GM12878 (cell line): ENCODE measurements at regions not wholly inside any gene's neighbourhood (a gene's known extent, or its start where the extent isn't known, plus 50 kb on each side); places are given as distances from the start of the nearest gene placed in this dataset.

ENCODE experiments used
- ATAC-seq: fragments of 200-7000 bp; cut with Tn5 transposase; 3 replicates; pipeline ENCODE4 v1.9.1; 2020; ENCODE audit warnings: mild to moderate bottlenecking, moderate library complexity
- BruUV-seq: library from RNA; stranded (reverse); fragments of 400-500 nt; replicated peaks from 2 replicates; lab custom pipeline; 2021; lab: Mats Ljungman, UMichigan
- CTCF ChIA-PET: fragments of 300-600 bp; sonication (Branson Sonifier 250); formaldehyde crosslinking; extraction: SDS; loops from one replicate; lab custom pipeline; 2021; ENCODE audit warnings: inconsistent platforms; lab: Yijun Ruan, JAX
- POLR2A ChIA-PET: fragments of 350-600 bp; formaldehyde crosslinking; extraction: SDS; loops from one replicate; lab custom pipeline; 2021; ENCODE audit warnings: inconsistent platforms; lab: Charles Lee
- RAD21 ChIA-PET: fragments of 300-600 bp; sonication (Branson Sonifier 250); formaldehyde crosslinking; loops from one replicate; lab custom pipeline; 2023; ENCODE audit warnings: antibody characterized with exemption; ENCODE audit not compliant: unreplicated experiment; lab: Charles Lee
- SMC1A ChIA-PET: fragments of 300-600 bp; sonication (Branson Sonifier 250); formaldehyde crosslinking; loops from one replicate; lab custom pipeline; 2023; ENCODE audit not compliant: unreplicated experiment, uncharacterized antibody; lab: Charles Lee
- DNase-seq: peaks from one replicate; pipeline ENCODE4 v3.0.0-alpha.2; 2011; ENCODE audit warnings: low read depth, low spot score
- FAIRE-seq: peaks from 3 replicates; lab custom pipeline; 2011; peaks lifted over from hg19 to GRCh38; lab: Jason Lieb, UNC
- H2AFZ ChIP-seq: 2 replicates; pipeline ENCODE4 v1.6.0; 2011; ENCODE audit warnings: low read depth, low read length, control low read depth; ENCODE audit not compliant: control insufficient read depth
- H3K27ac ChIP-seq: 2 replicates; pipeline ENCODE4 v1.5.1; 2011; ENCODE audit warnings: control low read depth; ENCODE audit not compliant: control insufficient read depth, insufficient read depth
- H3K27me3 ChIP-seq, 2 experiments: replicated peaks in 1 of 2; 2 replicates each; pipeline versions ENCODE4 v1.6.0 to v1.6.1; 2011; ENCODE audit warnings: low read length in 1 of 2; ENCODE audit not compliant: control insufficient read depth in 2 of 2, insufficient read depth in 2 of 2
- H3K36me3 ChIP-seq, 2 experiments: 2 replicates each; pipeline ENCODE4 v1.5.1; 2011; ENCODE audit warnings: low read length in 1 of 2; ENCODE audit not compliant: control insufficient read depth in 2 of 2, insufficient read depth in 2 of 2
- H3K4me1 ChIP-seq: 2 replicates; pipeline ENCODE4 v1.6.1; 2011; ENCODE audit warnings: mild to moderate bottlenecking, low read length, moderate library complexity, mixed read lengths; ENCODE audit not compliant: control insufficient read depth, insufficient read depth
- H3K4me2 ChIP-seq: 2 replicates; pipeline ENCODE4 v1.6.0; 2011; ENCODE audit warnings: control low read depth; ENCODE audit not compliant: control insufficient read depth, insufficient read depth
- H3K4me3 ChIP-seq: fragments of 200-600 bp; sonication (generic); 2 replicates; pipeline ENCODE4 v1.5.1; 2016
- H3K79me2 ChIP-seq: 2 replicates; pipeline ENCODE4 v1.6.0; 2011; ENCODE audit warnings: low read length; ENCODE audit not compliant: control insufficient read depth, insufficient read depth
- H3K9ac ChIP-seq: 2 replicates; pipeline ENCODE4 v1.8.0; 2011; ENCODE audit warnings: low read length, control low read depth, mixed read lengths; ENCODE audit not compliant: control insufficient read depth, insufficient read depth
- H3K9me3 ChIP-seq: replicated peaks from 3 replicates; pipeline ENCODE4 v1.5.1; 2011; ENCODE audit warnings: mild to moderate bottlenecking, low read length; ENCODE audit not compliant: control insufficient read depth, insufficient read depth
- H4K20me1 ChIP-seq: 2 replicates; pipeline ENCODE4 v1.6.0; 2011; ENCODE audit not compliant: control insufficient read depth, insufficient read depth
- HDAC6 ChIP-seq: fragments of 200-600 bp; sonication (generic); IDR thresholded peaks from one replicate; pipeline ENCODE4 v1.8.0; 2017; ENCODE audit warnings: antibody characterized with exemption; ENCODE audit not compliant: unreplicated experiment
- IRF4 ChIP-seq: IDR thresholded peaks from 2 replicates; pipeline ENCODE4 v1.6.1; 2011; ENCODE audit warnings: low read depth, low read length
- MEF2A ChIP-seq: IDR thresholded peaks from 2 replicates; pipeline ENCODE4 v1.6.1; 2011; ENCODE audit warnings: low read depth, mild to moderate bottlenecking, low read length, moderate library complexity; ENCODE audit not compliant: insufficient read depth
- MTA3 ChIP-seq: IDR thresholded peaks from 2 replicates; pipeline ENCODE4 v1.6.1; 2012; ENCODE audit warnings: low read length, inconsistent platforms, borderline replicate concordance
- SMAD1 ChIP-seq: fragments of 450-650 bp; IDR thresholded peaks from 2 replicates; pipeline ENCODE4 v1.6.1; 2018; ENCODE audit warnings: mild to moderate bottlenecking, low read depth; ENCODE audit not compliant: partially characterized antibody
- SMAD5 ChIP-seq: IDR thresholded peaks from 2 replicates; pipeline ENCODE4 v1.6.1; 2016; ENCODE audit warnings: antibody characterized with exemption, low read depth
- WGBS: methylation state at CpG from one replicate; pipeline ENCODE4 v1.1.6; 2016; ENCODE audit warnings: low lambda C conversion rate; ENCODE audit not compliant: insufficient replicate concordance, insufficient coverage; ENCODE audit errors: missing lambda C conversion rate; 5-methylcytosine and 5-hydroxymethylcytosine counted together
- in situ Hi-C: fragments of 300-500 bp; cut with MboI; formaldehyde crosslinking; loops from 9 replicates; pipeline ENCODE4 v1.14.3; 2018; ENCODE audit warnings: mixed read lengths
- intact Hi-C: fragments of 100-400 bp; cut with micrococcal nuclease; formaldehyde crosslinking; loops from one replicate; pipeline ENCODE4 v1.14.2; 2022; ENCODE audit not compliant: unreplicated experiment
- TF ChIP-seq, protein P1 (sequence below): IDR thresholded peaks from 2 replicates; pipeline ENCODE4 v1.6.1; 2012; ENCODE audit warnings: low read depth, low read length, improper control_type of control experiment
- TF ChIP-seq, protein P2 (sequence below): fragments of 450-650 bp; IDR thresholded peaks from 2 replicates; pipeline ENCODE4 v1.6.1; 2018; ENCODE audit warnings: borderline replicate concordance, mild to moderate bottlenecking; ENCODE audit not compliant: partially characterized antibody
- TF ChIP-seq, protein P3 (sequence below): fragments of 450-650 bp; IDR thresholded peaks from 2 replicates; pipeline ENCODE4 v1.6.1; 2014; ENCODE audit warnings: mild to moderate bottlenecking

DNA sequence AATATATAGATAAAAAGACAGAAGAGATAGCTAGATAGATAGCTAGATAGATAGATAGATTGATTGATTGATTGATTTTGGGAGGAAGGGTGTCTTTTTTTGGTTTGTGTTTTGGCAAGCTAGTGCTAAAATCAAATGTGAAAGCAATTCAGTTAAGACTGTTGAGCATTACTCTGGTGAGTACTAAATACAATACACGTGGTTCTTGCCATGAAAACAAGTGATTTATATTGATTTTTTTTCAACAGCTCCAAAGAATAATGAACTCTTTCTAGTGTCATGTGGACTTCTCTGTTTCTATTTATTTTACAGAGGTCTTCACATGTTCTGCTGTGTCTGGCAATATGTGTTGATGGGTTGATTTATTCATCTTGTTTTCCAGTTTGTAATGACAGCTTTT lies 172.0 kb downstream of the POU4F1 start:
- Histone ChIP-seq H3K4me2 (no peak overlapping the region), H3K9me3 (no peaks in the 10 kb centered on the region), H2AFZ (no peak overlapping the region), H3K79me2 (no peaks in the 10 kb centered on the region), H3K9ac (no peak overlapping the region), H3K27me3 (peaks cover 0 to 4% of the 10 kb centered on the region in 2 experiments; a peak in 2 of 4 replicates), H3K36me3 (no peaks in the 10 kb centered on the region), H3K4me1 (no peaks in the 10 kb centered on the region), H3K4me3 (no peak overlapping the region), H4K20me1 (no peaks in the 10 kb centered on the region), H3K27ac (no peak overlapping the region)
- 0% methylated on average over 1 of the region's 1 CpG for WGBS
- CTCF ChIA-PET, result interaction anchor here (1.2 to 2.3 kb wide), 3 partner anchors 10 to 49 kb away, joined by 3 to 8 read pairs (median 3); no protein-coding TSS in a partner anchor
- no peak for ATAC-seq
- POLR2A ChIA-PET, result no interaction called here
- RAD21 ChIA-PET, result interaction anchor here (1.0 kb wide), 1 partner anchor 11 kb away, joined by 3 read pairs; no protein-coding TSS in a partner anchor
- BruUV-seq, result no TSS peak
- SMC1A ChIA-PET, result interaction anchor here (0.9 to 1.4 kb wide), 3 partner anchors 9 to 14 kb away, joined by 3 to 4 read pairs (median 4); no protein-coding TSS in a partner anchor
- in situ Hi-C loops, result no loop called here
- no peak for DNase-seq
- TF ChIP-seq HDAC6 (no peak), IRF4 (no peak), SMAD1 (no peak), SMAD5 (no peak), MEF2A (no peak), MTA3 (no peak)
- TF ChIP-seq, protein P1, sequence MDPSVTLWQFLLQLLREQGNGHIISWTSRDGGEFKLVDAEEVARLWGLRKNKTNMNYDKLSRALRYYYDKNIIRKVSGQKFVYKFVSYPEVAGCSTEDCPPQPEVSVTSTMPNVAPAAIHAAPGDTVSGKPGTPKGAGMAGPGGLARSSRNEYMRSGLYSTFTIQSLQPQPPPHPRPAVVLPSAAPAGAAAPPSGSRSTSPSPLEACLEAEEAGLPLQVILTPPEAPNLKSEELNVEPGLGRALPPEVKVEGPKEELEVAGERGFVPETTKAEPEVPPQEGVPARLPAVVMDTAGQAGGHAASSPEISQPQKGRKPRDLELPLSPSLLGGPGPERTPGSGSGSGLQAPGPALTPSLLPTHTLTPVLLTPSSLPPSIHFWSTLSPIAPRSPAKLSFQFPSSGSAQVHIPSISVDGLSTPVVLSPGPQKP, result no peak
- TF ChIP-seq, protein P2, sequence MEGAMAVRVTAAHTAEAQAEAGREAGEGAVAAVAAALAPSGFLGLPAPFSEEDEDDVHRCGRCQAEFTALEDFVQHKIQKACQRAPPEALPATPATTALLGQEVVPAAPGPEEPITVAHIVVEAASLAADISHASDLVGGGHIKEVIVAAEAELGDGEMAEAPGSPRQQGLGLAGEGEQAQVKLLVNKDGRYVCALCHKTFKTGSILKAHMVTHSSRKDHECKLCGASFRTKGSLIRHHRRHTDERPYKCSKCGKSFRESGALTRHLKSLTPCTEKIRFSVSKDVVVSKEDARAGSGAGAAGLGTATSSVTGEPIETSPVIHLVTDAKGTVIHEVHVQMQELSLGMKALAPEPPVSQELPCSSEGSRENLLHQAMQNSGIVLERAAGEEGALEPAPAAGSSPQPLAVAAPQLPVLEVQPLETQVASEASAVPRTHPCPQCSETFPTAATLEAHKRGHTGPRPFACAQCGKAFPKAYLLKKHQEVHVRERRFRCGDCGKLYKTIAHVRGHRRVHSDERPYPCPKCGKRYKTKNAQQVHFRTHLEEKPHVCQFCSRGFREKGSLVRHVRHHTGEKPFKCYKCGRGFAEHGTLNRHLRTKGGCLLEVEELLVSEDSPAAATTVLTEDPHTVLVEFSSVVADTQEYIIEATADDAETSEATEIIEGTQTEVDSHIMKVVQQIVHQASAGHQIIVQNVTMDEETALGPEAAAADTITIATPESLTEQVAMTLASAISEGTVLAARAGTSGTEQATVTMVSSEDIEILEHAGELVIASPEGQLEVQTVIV, result no peak
- TF ChIP-seq, protein P3, sequence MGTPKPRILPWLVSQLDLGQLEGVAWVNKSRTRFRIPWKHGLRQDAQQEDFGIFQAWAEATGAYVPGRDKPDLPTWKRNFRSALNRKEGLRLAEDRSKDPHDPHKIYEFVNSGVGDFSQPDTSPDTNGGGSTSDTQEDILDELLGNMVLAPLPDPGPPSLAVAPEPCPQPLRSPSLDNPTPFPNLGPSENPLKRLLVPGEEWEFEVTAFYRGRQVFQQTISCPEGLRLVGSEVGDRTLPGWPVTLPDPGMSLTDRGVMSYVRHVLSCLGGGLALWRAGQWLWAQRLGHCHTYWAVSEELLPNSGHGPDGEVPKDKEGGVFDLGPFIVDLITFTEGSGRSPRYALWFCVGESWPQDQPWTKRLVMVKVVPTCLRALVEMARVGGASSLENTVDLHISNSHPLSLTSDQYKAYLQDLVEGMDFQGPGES, result no peak
- no peak for FAIRE-seq
- intact Hi-C loops, result no loop called here
